Esophagus squamous epithelium (tissue), 4 donors: ENCODE measurements at regions not wholly inside any gene's neighbourhood (a gene's known extent, or its start where the extent isn't known, plus 50 kb on each side); places are given as distances from the start of the nearest gene placed in this dataset.

Source experiments
- CTCF ChIP-seq, 6 experiments: fragments of 450-650 bp in 4 of 6; fragments of 200-600 bp in 2 of 6; sonication (generic) in 2 of 6; IDR thresholded peaks; one replicate each; pipeline ENCODE4 v1.5.1; 2016 to 2019; ENCODE audit warnings: antibody characterized with exemption in 6 of 6, mild to moderate bottlenecking in 4 of 6, moderate library complexity in 4 of 6
- POLR2A ChIP-seq, 4 donors: fragments of 450-650 bp; IDR thresholded peaks; one replicate each; pipeline ENCODE4 v1.6.1; 2017; ENCODE audit warnings: antibody characterized with exemption in 4 of 4, mild to moderate bottlenecking in 4 of 4, moderate library complexity in 3 of 4

GRCh38 chr4:32551943-32552342 is 1831.8 kb downstream of the PCDH7 start:
- TF ChIP-seq CTCF (IDR thresholded peaks at IDR 0.05) (no peak), POLR2A (IDR thresholded peaks at IDR 0.05) (no peak)
